Activated naive CD4-positive, alpha-beta T cell treated with anti-CD3 and anti-CD28 coated beads, Interleukin-2, amount 10 ng/mL, durations not matched to agents 7 days and 5 days (primary cell): ENCODE measurements at regions not wholly inside any gene's neighbourhood (a gene's known extent, or its start where the extent isn't known, plus 50 kb on each side); places are given as distances from the start of the nearest gene placed in this dataset.
"Not testable (repeated sequence)": the region's sequence is repeated elsewhere in the genome, so short reads cannot be mapped to it uniquely, and the experiment has no call there.

Experiments used
- CTCF ChIA-PET: fragments of 350-600 bp; sonication (Branson Sonifier 250); formaldehyde crosslinking; loops from one replicate; lab custom pipeline; 2021; ENCODE audit warnings: antibody characterized with exemption; lab: Charles Lee
- DNase-seq: peaks from one replicate; pipeline ENCODE4 v3.0.0-alpha.2; 2020
- H3K27ac Mint-ChIP-seq: one replicate; pipeline ENCODE4 v1.8.0; 2021; ENCODE audit warnings: mild to moderate bottlenecking, moderate library complexity, mixed read lengths
- H3K27me3 Mint-ChIP-seq: one replicate; pipeline ENCODE4 v1.8.0; 2021; ENCODE audit warnings: mild to moderate bottlenecking, mixed read lengths
- H3K36me3 Mint-ChIP-seq: one replicate; pipeline ENCODE4 v1.8.0; 2021; ENCODE audit warnings: mixed read lengths
- H3K4me1 Mint-ChIP-seq: one replicate; pipeline ENCODE4 v1.8.0; 2021; ENCODE audit warnings: mixed read lengths
- H3K4me3 Mint-ChIP-seq: one replicate; pipeline ENCODE4 v1.8.0; 2021; ENCODE audit warnings: mild to moderate bottlenecking, moderate library complexity, mixed read lengths
- H3K9me3 Mint-ChIP-seq: one replicate; pipeline ENCODE4 v1.8.0; 2021; ENCODE audit warnings: mixed read lengths

DNA sequence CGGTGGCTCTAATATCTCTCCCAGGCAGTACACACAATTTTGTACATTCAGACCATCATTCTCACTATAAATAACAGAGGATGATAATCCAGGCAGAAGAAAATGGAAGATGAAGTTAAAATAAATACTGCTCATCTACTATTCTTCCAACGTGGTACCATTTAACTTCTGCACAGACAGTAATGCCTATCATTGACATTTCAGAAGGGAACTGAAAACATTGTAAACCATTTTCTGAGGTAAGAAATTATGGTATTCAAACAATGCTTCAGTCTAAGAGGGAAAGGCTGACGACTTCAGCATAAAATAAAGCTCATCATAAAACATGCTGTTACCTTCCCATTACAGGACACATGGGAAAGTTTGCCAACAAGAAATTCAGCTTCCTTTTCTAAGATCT lies 814.4 kb downstream of the NR4A2 start:
- CTCF ChIA-PET = interaction anchor here (0.6 kb wide), 1 partner anchor 8 kb away, joined by 4 read pairs; no protein-coding TSS in a partner anchor
- peaks cover 2% of the 10 kb centered on the region for H3K9me3 Mint-ChIP-seq

DNA sequence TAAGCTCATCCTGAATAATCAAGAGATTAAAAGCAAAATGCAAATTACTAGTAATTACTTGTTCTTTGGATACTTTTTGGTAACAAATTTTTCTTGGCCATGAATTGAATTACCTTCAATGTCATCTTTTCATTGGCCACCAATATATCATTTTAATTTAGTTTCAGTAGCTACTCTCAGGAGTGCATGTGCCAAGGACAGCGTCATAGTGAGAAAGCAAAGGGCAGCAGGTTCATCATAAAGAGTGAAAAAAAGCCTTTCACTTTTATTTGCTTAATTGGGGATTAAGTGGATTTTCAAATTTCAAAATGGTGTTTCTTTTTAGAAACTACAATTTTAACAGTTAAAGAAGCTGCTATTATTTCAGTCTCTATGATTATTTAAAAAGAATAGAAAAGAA lies 815.2 kb downstream of the NR4A2 start:
- Mint-ChIP-seq H3K27me3 (no peaks in the 10 kb centered on the region), H3K27ac (no peak overlapping the region), H3K4me1 (no peaks in the 10 kb centered on the region), H3K4me3 (no peak overlapping the region), H3K9me3 (no peaks in the 10 kb centered on the region), H3K36me3 (no peaks in the 10 kb centered on the region)
- CTCF ChIA-PET = no interaction called here
- DNase-seq = no peak

More for the DNA sequence above, 814.4 kb downstream of the NR4A2 start:
- DNase-seq = no peak
- H3K4me3 Mint-ChIP-seq = no peak overlapping the region
- H3K4me1 Mint-ChIP-seq = no peaks in the 10 kb centered on the region
- H3K27ac Mint-ChIP-seq = no peak overlapping the region
- no peaks in the 10 kb centered on the region for H3K36me3 Mint-ChIP-seq
- no peaks in the 10 kb centered on the region for H3K27me3 Mint-ChIP-seq

DNA sequence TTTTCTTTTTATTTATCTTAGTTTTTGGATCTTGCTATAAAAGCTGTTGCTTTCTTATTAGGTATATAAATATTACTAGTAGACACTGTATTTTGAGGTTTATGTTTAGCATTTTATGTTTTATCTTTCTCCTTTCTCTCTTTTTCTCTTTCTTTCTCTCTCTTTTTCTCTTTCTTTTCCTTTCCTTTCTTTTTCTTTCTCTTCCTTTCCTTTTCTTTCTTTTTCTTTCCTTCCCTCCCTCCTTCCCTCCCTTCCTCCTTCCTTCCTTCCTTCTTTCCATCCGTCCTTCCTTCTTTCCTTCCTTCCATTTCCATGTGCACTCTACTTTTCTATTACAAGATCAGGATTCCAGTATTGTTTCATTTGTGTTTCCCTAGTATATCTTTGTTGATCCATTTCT lies 814.8 kb downstream of the KCNJ3 start:
- no peak overlapping the region for H3K4me3 Mint-ChIP-seq
- no peak for DNase-seq
- no peaks in the 10 kb centered on the region for H3K27me3 Mint-ChIP-seq
- H3K4me1 Mint-ChIP-seq = no peaks in the 10 kb centered on the region
- CTCF ChIA-PET = no interaction called here
- no peak overlapping the region for H3K27ac Mint-ChIP-seq
- H3K9me3 Mint-ChIP-seq = no peaks in the 10 kb centered on the region
- no peaks in the 10 kb centered on the region for H3K36me3 Mint-ChIP-seq

DNA sequence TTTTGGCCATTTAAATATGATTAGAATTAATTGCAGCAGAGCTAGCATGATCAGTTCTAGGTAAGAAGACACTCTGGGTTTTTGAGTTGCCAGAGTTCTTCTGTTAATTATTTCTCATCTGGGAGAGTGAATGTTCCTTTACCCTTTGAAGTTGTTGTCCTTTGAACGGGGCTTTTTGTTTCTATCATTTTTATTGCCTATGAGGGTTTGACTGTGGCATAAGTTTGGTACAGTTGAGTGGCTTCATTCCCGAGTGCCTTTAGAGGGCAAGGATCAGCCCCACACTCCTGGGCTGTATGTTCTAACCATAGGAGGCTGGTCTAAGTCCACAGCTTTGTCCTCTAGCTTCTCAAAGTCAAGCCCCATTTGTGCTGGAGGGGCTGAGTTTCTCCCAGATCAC lies 804.3 kb downstream of the KCNJ3 start:
- no peaks in the 10 kb centered on the region for H3K36me3 Mint-ChIP-seq
- no peak overlapping the region for H3K27ac Mint-ChIP-seq
- no peaks in the 10 kb centered on the region for H3K9me3 Mint-ChIP-seq
- H3K27me3 Mint-ChIP-seq = no peaks in the 10 kb centered on the region
- no peak for DNase-seq
- CTCF ChIA-PET = no interaction called here
- H3K4me1 Mint-ChIP-seq = no peaks in the 10 kb centered on the region
- H3K4me3 Mint-ChIP-seq = no peak overlapping the region

DNA sequence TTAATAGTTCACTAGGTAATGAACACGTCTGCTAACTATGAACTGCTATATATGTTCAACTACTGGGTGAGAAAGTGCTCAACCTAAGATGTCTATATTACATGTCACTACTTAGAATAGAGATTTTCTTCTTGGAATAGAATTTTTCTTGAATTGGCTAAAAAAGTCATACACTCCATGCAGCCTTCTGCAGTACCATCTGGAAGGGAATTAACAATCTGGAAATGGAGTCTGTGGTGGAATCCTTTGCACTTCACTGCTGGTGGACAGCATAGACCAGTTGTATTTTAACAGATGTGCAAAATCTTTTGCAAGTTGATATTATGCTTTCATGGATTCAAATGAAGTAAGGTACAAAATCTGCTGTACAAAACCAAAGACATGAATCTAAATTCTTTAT lies 799.6 kb downstream of the KCNJ3 start:
- Mint-ChIP-seq H3K27ac (no peak overlapping the region), H3K9me3 (no peaks in the 10 kb centered on the region), H3K27me3 (no peaks in the 10 kb centered on the region), H3K4me1 (no peaks in the 10 kb centered on the region), H3K36me3 (no peaks in the 10 kb centered on the region), H3K4me3 (no peak overlapping the region)
- DNase-seq = no peak
- CTCF ChIA-PET = no interaction called here

DNA sequence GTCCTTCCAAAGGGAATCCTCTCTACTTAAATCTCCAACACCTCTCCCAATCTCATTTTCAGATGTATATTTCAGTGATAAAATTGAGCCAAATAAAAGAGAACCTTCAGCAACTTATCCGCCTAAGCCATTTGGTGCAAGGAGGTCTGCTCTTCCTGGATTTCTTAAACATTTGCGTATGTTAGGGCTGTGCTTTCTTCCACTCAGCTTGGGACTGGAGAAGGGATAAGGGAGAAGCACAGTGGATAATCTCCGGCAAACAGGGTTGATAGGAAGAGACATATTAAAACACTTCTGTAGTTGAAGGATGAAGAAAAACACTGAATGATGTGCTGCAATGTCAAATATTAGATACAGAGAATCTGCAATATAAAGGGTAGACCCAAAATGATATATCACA lies 796.2 kb downstream of the KCNJ3 start:
- CTCF ChIA-PET = no interaction called here
- peaks cover 1% of the 10 kb centered on the region for H3K9me3 Mint-ChIP-seq
- H3K4me3 Mint-ChIP-seq = no peak overlapping the region
- no peaks in the 10 kb centered on the region for H3K4me1 Mint-ChIP-seq
- no peaks in the 10 kb centered on the region for H3K27me3 Mint-ChIP-seq
- H3K36me3 Mint-ChIP-seq = no peaks in the 10 kb centered on the region
- DNase-seq = no peak
- H3K27ac Mint-ChIP-seq = no peak overlapping the region

DNA sequence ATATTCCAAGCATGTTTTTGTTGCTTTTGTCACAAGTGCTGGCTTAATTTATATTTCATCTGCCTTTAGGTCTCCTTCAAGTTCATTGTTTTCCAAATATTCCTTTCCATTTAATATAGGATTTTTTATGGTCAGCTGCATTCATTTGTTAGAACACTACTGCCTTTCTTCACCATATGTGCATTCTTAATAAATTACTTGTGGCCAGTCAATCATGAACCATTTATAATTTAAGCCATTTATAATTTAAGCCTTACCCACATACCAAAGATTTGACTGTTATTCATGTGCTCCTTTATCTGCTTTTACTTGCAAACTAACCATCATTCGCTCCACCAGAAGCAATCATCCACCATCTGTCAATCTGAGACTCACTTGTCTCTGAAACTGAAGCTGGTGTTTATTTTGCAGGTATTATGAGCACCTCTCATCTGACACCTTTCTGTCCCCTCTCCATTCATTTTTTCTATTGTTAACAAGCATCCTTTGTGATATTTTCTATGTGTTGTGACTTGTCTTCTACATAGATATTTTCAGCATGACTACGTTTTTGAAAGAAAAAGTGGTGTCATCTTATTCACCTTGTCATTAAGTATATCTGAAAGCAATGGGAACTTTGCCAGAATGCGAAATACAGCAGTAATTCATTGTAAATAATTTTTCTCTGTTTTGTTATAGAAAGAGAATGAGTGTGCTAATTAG lies 786.8 kb downstream of the KCNJ3 start:
- no peaks in the 10 kb centered on the region for H3K27me3 Mint-ChIP-seq
- peaks cover 3% of the 10 kb centered on the region for H3K9me3 Mint-ChIP-seq
- CTCF ChIA-PET = no interaction called here
- H3K27ac Mint-ChIP-seq = no peak overlapping the region
- DNase-seq = no peak
- H3K4me3 Mint-ChIP-seq = no peak overlapping the region
- no peaks in the 10 kb centered on the region for H3K36me3 Mint-ChIP-seq
- no peaks in the 10 kb centered on the region for H3K4me1 Mint-ChIP-seq

DNA sequence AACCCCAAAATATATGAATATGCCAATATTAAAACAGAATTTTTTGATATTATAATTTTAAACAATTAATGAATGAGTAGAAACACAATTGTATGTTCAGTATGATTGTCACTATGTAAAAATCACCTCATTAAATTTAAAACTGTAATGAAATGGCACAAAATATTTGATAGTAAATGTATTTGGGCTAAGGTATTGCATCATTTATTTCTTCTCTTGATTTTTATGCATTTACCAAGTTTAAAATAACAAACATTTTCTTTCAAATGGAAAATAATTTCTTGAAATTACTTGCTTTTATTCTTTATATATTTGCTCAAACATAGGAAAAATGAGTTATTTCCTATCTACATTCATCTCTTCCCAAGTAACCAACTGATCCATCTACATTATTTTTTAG lies 782.6 kb downstream of the KCNJ3 start:
- H3K4me1 Mint-ChIP-seq = no peaks in the 10 kb centered on the region
- no peak for DNase-seq
- no peaks in the 10 kb centered on the region for H3K36me3 Mint-ChIP-seq
- no peak overlapping the region for H3K4me3 Mint-ChIP-seq
- H3K9me3 Mint-ChIP-seq = peaks cover 5% of the 10 kb centered on the region
- CTCF ChIA-PET = no interaction called here
- no peak overlapping the region for H3K27ac Mint-ChIP-seq
- no peaks in the 10 kb centered on the region for H3K27me3 Mint-ChIP-seq

DNA sequence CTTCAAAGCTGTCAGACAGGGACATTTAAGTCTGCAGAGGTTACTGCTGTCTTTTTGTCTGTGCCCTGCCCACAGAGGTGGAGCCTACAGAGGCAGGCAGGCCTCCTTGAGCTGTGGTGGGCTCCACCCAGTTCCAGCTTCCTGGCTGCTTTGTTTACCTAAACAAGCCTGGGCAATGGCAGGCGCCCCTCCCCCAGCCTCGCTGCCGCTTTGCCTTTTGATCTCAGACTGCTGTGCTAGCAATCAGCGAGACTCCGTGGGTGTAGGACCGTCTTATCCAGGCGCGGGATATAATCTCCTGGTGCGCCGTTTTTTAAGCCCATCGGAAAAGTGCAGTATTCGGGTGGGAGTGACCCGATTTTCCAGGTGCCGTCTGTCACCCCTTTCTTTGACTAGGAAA lies 773.5 kb downstream of the KCNJ3 start:
- H3K27me3 Mint-ChIP-seq, CTCF ChIA-PET, H3K4me3 Mint-ChIP-seq, H3K4me1 Mint-ChIP-seq, H3K9me3 Mint-ChIP-seq, H3K36me3 Mint-ChIP-seq, H3K27ac Mint-ChIP-seq, DNase-seq: not testable (repeated sequence)

DNA sequence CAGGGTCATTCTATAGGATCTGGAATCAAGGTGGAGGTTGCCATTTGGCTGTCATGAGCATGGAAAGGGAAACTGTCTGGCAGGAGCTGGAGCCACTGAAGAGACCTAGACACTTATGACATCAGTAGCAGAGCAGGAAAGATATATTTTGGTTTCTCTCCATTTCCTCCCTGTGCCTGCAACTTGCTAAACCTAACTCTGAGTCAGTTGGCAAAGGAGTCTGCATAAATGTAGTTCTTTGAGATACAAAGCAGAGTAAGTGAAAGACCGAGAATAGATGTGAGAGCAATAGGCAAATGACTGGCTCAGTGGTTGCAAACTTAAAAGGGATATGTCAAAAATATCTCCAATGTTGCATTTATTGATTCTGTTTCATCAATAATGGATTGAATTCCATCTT lies 757.7 kb downstream of the KCNJ3 start:
- Mint-ChIP-seq H3K36me3 (no peaks in the 10 kb centered on the region), H3K27ac (no peak overlapping the region), H3K4me3 (no peak overlapping the region), H3K27me3 (no peaks in the 10 kb centered on the region), H3K4me1 (no peaks in the 10 kb centered on the region), H3K9me3 (peaks cover 3% of the 10 kb centered on the region)
- no peak for DNase-seq
- CTCF ChIA-PET = no interaction called here

DNA sequence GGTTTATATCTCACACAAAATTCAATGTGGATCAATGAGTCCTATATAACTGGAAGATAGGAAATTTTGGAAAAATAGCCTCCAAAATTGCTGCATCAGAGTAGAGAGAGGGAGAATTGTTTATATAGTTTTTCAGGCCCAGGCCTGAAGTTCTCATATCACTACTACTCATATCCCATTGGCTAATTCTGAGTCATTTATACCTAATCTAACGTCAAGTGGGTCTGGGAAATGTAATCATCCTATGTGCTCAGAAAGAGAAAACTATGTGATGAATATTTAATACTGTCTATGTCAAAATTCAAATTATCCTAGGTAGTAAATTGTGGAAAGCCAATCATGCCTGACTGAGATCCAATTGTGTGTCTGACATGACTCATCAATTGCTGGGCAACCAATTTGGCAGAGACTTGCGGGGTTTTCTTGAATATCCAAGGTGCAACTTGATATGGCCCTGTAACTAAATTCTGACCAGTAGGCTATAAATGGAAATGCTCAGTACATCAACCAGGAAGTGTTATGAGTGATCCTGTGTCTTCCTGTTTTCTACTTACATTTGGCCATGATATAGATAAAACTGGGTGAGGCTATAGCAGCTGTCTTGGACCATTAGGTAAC lies 744.4 kb downstream of the KCNJ3 start:
- Mint-ChIP-seq H3K27ac (no peak overlapping the region), H3K4me3 (no peak overlapping the region), H3K36me3 (no peaks in the 10 kb centered on the region), H3K4me1 (no peaks in the 10 kb centered on the region), H3K9me3 (peaks cover 2% of the 10 kb centered on the region), H3K27me3 (no peaks in the 10 kb centered on the region)
- DNase-seq = no peak
- CTCF ChIA-PET = no interaction called here

DNA sequence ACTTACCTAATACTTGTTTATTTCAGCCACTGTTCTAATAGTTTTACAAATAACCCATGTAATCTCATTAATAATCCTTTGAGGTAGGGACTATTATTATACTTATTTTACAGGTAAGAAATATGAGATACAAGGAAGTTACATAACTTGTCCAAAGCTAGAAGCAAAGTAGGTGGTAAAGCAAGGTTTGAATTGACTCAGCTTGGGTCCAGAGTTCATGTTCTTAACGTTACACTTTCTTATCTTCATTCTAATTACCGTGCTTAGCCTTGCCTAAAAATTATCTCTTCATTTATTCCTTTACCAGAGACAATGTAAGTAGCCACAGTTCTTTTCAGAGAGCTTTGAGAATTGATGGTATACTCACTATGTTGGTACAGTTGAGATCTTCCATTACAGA lies 743.6 kb downstream of the KCNJ3 start:
- H3K4me1 Mint-ChIP-seq = no peaks in the 10 kb centered on the region
- peaks cover 2% of the 10 kb centered on the region for H3K9me3 Mint-ChIP-seq
- no peak overlapping the region for H3K4me3 Mint-ChIP-seq
- DNase-seq = no peak
- H3K36me3 Mint-ChIP-seq = no peaks in the 10 kb centered on the region
- H3K27me3 Mint-ChIP-seq = no peaks in the 10 kb centered on the region
- CTCF ChIA-PET = no interaction called here
- no peak overlapping the region for H3K27ac Mint-ChIP-seq

DNA sequence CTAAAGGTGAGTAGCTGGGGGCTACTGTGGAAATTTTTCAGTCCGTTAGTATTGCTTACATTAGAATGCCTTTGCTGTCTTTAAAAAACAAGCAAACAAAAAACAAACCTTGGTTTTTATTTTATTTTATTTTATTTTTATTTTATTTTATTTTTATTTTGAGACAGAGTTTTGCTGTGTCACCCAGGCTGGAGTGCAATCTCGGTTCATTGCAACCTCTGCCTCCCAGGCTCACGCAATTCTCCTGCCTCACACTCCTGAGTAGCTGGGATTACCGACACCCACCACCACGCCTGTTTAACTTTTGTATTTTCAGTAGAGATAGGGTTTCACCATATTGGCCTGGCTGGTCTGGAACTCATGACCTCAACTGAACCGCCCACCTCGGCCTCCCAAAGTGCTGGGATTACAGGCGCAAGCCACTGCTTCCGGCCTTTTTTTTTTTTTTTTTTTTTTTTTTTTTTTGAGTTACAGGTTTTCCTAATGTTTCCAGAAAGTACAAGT lies 732.6 kb downstream of the KCNJ3 start:
- CTCF ChIA-PET = no interaction called here
- no peak overlapping the region for H3K27ac Mint-ChIP-seq
- H3K4me3 Mint-ChIP-seq = no peak overlapping the region
- DNase-seq = no peak
- H3K36me3 Mint-ChIP-seq = no peaks in the 10 kb centered on the region
- H3K4me1 Mint-ChIP-seq = no peaks in the 10 kb centered on the region
- H3K27me3 Mint-ChIP-seq = no peaks in the 10 kb centered on the region
- peaks cover 2% of the 10 kb centered on the region for H3K9me3 Mint-ChIP-seq

DNA sequence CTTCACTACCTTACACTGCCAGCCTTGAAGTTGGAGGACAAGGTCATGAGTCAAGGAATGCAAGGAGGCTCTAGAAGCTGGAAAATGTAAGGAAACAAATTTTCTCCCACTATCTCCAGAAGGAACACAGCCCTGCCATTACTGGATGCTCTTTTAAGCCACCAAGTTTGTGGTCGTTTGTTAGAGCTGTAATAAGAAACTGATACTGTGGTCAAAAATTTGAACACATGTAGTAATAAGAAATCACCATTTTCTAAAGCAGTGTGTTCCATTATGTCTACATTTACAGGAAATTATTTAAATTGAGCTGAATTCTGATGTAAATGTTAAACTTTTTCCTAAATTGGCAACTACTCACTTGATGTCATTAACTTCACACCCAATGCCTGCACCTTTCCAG lies 729.0 kb downstream of the KCNJ3 start:
- H3K27ac Mint-ChIP-seq = no peak overlapping the region
- DNase-seq = no peak
- no peaks in the 10 kb centered on the region for H3K27me3 Mint-ChIP-seq
- H3K4me3 Mint-ChIP-seq = no peak overlapping the region
- H3K4me1 Mint-ChIP-seq = no peaks in the 10 kb centered on the region
- H3K36me3 Mint-ChIP-seq = no peaks in the 10 kb centered on the region
- peaks cover 2% of the 10 kb centered on the region for H3K9me3 Mint-ChIP-seq
- CTCF ChIA-PET = no interaction called here

DNA sequence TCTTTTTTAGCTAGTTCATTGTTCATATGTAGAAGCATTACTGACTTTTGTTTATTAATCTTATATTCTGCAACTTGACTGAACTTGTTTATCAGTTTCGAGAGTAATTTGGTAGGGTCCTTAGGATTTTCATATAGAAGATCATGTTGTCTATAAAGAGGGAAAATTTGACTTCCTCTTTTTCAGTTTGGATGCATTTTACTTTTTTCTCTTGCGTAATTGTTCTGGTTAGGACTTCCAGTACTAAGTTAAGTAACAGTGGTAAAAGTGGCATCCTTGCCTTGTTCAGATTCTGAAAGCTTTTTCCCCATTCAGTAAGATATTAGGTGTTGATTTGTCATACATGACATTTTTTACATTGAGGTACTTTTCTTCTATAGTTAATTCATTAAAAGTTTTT lies 726.0 kb downstream of the KCNJ3 start:
- no peak for DNase-seq
- Mint-ChIP-seq H3K36me3 (no peaks in the 10 kb centered on the region), H3K27me3 (no peaks in the 10 kb centered on the region), H3K27ac (no peak overlapping the region), H3K4me1 (no peaks in the 10 kb centered on the region), H3K9me3 (peaks cover 2% of the 10 kb centered on the region), H3K4me3 (no peak overlapping the region)
- CTCF ChIA-PET = no interaction called here
